GM21447 (cell line): ENCODE measurements at regions not wholly inside any gene's neighbourhood (a gene's known extent, or its start where the extent isn't known, plus 50 kb on each side); places are given as distances from the start of the nearest gene placed in this dataset.

Experiments used
- ATAC-seq: cut with Tn5 transposase; IDR thresholded peaks from one replicate; pipeline ENCODE4 v1.9.1; 2021; ENCODE audit not compliant: unreplicated experiment

DNA sequence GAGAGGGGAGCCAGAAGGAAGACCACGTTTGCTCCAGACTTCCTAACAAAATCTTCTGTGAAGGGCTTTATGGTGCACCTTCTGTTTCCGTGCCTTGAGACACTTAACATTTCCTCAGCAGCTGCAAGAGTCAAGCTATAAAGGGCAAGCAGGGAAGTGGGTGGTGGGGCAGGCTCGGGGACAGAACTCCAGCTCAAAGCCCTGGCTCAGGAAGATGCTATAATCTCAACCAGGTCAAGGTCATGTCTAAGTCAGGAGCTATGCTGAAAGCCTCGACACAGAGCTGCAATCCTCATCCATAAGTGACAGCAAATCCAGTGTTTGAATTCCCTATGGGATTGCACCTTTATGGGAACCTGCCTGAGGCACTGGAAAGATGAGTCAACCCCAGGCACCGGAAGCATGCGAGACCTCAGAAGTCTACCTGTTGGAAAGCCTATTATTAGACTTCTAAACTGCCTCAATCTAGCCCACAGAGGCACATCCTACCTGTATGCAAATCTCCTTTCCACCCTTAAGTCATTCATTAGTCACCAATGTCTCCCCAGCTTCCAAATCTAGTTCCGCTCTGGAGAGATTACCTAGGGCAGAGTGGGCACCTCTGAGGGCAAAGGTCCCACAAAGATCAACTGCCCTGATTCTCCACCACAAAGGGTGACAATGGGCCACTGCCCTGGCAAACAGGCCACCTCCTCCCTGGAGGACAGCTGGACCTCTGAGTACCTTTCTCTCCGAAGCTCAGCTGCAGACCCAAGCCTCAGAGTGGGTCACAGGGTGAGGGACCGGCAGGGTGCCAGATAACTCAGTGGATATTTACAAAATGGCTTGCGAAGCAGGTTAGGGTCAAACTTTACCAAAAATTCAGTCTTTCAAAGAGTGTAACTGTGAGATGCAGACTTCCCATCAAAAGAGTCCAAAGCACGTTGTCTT is 287.0 kb downstream of the CDC5L start:
- no peak for ATAC-seq

DNA sequence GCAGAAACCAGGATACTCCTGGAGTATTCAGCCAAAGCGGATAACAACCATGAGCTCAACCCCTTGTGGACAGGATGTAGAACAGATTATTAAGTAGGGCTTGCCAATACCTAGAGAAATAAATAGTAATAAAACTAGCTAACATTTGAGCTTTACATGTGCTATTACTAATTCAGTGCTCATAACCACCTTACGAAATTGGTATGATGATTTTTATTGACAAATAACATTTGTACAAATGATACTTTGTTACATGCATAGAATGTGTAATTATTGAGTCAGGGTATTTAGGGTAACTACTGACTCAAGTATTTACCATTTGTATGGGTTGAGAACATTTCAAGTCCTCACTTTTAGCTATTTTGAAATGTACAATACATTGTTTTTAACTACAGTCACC is 287.9 kb downstream of the CDC5L start:
- ATAC-seq: no peak

GRCh38 chr6:44676246-44676790 is 288.8 kb downstream of the CDC5L start:
- no peak for ATAC-seq

- ATAC-seq: no peak
These were observed 289.4 kb downstream of the CDC5L start for GRCh38 chr6:44676826-44677433.

GRCh38 chr6:44678252-44678935 is 290.9 kb downstream of the CDC5L start:
- ATAC-seq: no peak

DNA sequence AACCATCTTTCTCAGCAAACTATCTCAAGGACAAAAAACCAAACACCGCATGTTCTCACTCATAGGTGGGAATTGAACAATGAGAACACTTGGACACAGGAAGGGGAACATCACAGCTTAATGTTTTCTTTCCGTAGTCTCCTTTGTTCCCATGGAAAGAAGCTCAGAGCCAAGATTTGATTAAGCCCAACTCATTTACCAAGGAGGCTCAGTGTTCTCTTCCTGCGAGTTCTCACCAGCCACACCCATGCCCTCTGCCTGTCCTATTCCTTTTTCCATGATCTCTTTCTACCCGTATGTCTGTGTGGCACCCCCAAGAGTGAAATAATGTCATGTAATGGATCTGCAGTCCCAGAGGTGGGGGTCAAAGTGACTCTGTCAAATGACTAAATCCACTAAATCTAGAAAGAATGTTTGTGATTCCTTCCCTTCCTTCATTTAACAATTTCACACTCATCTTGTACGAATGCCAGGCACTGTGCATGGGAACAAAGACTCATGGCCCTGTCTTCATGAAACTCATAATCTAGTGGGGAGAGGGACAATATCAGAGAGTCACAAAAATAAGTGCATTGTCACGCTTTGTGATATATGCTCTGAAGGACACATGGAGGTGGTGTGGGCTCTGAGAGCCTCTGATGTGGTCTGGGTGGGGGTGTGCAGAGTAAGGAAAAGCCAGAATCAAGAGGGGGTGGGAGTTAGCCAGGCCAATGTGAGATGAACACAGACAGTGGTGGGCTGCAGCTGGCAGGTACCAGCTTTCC is 292.1 kb downstream of the CDC5L start:
- ATAC-seq: no peak

- ATAC-seq: no peak
These were observed 292.8 kb downstream of the CDC5L start for GRCh38 chr6:44680202-44680720.

- ATAC-seq: no peak
These were observed 294.3 kb downstream of the CDC5L start for GRCh38 chr6:44681761-44682160.

DNA sequence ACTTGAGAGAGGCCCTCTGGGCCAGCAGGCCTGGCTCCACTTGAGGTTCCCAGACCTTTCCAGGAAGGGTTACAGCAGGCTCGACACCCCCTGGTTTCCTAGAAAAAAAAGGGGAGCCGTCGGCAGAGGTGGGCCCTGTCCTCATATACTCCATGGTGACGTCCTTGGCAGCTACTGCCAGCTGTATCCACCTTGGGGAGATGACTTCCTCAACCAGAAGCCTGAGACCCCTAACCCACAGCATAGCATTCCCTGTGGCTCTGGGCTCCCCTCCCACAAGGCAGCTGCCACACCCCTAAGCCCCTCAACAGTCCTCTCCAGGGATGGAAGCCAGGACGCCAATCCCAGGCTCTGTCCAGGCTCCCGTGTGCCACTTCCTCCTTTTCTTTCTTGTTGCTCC is 294.8 kb downstream of the CDC5L start:
- no peak for ATAC-seq

GRCh38 chr6:44682987-44683779 is 295.7 kb downstream of the CDC5L start:
- ATAC-seq: no peak

DNA sequence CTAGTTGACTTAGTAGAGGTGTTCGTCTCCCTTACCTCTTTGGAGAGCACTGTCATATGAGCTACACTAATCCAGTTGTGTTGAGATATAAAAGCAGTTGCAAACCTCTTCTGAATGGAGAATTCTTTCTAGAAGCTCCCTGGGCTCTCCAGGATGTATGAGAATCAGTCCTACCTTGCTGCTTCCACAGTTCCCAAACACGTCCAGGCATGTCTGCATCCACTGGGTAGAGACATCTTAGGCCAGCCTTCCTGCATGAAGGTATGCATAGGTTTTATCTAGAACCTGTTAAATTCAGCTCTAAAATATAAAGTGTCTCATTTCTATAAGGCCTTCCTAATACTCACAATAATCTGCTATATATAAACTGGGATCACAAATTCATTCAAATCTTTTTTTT is 297.7 kb downstream of the CDC5L start:
- no peak for ATAC-seq

DNA sequence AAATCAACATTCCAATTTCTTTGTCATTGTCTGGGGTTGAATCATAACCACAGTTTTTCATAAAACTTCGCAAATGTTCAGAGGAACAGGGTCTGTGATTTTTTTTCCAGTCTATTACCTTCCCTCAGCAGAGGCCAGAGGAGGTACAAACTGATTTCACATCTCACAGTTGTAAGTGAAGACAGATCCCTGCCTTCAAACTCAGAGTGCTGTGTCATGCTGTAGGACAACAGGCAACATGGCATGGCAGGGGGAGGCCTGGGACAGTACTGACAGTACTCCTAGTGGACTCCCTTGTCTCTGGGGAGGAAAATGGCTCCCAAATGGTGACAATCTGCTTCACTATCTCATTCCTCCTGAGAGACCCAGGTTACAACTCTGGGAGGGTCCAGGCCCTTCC is 308.6 kb downstream of the CDC5L start:
- no peak for ATAC-seq

DNA sequence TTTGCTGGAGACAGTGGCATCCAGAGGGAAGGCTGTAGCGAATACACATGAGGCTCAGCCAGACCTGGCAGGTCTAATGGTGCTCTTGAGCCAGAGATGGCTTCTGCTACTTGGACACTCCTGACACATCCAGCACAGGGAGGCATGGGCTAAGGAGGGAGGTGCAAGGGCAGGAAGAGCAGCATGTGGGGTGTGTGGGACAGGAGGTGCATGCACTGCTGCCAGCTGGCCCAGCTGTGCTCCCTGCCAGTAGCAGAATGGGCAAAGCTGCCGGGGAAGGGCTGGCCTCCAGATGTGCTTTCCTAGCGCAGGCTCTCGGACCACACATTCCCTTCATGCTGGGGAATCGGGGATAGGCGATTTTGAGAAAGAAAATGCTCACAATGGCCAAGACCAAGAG is 309.2 kb downstream of the CDC5L start:
- no peak for ATAC-seq

DNA sequence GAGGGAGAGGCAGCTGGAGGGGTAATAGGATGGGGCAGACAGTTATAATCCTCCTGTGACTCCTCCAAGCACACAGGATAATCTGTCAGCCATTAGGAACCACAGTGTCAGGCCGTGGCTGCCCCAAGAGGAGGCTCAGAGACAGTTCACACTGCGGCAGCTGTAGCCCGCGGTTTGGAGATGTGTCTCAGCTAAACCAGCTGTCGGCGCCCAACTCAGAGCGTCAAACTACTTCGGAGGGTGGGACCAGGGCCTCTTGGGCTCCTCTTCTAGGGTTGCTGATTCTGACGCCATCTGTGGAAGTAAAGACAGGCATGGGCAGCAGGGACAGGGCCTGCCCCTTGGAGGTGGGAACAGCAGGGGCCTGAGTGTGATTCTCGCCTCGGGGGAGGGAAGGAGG is 309.8 kb downstream of the CDC5L start:
- ATAC-seq: no peak

DNA sequence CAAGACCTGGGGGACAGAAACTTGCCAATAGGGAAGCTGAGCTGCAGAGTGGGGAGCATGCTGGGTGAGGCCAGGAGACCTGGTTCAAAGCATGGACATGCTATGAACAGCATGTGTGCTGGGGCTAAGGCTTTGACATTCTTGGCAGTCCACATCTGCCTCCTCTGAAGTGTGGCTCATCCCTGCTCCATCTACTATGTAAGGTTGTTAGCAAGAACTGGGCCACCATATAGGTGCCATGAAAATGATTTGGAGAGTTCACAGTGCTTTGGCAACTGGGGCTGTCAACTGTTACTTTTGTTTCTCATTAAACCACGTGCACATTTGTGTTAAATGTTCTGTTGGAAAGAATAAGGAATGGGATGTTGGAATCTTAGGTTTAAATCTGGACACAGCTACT is 311.1 kb downstream of the CDC5L start:
- no peak for ATAC-seq

GRCh38 chr6:44699082-44699481 is 311.6 kb downstream of the CDC5L start:
- no peak for ATAC-seq

DNA sequence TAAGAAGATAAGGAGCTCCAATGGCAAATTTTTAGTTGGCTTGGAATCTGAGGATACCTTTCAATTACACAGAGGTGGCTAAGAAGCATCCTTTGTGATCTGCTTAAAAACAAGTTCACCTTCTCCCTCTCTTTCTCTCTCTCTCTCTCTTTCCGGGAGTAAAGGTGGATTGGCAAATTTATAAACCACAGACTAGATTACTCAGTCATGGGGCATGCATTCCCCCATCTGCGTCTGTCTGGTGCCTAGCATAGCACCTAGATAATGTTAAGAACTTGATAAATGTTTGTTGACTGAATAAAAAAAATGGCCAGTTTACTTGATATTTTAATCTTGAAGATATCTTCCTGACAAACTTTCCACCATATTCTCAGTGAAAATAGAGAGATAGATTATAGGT is 312.3 kb downstream of the CDC5L start:
- ATAC-seq: no peak

DNA sequence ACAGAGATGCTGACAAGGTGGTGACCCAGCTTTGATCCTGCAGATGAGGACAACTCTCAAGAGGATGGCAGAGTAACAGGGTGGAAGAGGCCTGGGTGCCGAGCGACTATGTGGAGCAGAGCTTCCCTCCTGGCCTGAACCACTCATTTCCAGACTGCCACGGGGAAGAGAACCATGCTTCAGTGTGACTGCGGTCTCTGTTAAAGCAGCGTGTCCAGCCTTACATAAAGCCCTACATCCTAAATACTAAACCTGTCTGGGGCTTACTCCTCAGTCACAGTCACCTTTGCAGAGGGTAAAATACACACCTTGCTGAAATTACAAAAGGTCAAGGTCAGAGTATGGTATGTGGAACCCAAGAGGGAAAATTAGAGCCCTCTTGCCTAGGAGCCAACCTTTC is 312.9 kb downstream of the CDC5L start:
- ATAC-seq: no peak

DNA sequence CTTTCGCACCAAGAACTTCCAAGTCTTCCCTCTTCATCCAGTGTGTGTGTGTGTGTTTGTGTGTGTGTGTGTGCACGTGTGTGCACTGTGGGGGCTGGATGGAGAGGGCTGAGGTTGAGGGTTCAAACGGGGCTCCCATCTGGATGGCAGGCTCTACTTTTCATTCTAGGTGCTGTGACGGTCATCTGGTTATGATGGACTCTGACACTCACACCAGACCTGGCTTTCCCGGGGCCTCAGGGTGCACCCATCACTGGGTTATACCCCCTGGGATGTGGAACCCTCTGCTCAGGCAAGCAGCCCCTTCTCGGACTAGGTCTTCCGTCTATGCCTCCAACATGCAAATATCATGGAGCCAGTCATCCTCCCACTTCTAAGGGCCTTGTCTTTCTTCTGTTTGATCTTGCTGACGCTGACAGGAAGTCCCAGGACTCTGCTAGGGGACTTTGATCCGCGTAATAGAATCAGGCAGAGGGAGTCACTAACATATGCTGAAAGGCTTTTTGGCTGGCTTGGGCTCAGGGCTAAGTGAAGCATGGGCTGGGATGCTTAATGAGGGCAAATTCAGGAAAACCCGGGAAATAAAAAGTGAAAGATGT is 313.6 kb downstream of the CDC5L start:
- ATAC-seq: no peak
